Islet of Langerhans (tissue), 1 donor: ENCODE measurements at regions not wholly inside any gene's neighbourhood (a gene's known extent, or its start where the extent isn't known, plus 50 kb on each side); places are given as distances from the start of the nearest gene placed in this dataset.
"Not testable (repeated sequence)": the region's sequence is repeated elsewhere in the genome, so short reads cannot be mapped to it uniquely, and the experiment has no call there.

Experiments
- FAIRE-seq: peaks from one replicate; lab custom pipeline; 2011; peaks lifted over from hg19 to GRCh38; lab: Jason Lieb, UNC

DNA sequence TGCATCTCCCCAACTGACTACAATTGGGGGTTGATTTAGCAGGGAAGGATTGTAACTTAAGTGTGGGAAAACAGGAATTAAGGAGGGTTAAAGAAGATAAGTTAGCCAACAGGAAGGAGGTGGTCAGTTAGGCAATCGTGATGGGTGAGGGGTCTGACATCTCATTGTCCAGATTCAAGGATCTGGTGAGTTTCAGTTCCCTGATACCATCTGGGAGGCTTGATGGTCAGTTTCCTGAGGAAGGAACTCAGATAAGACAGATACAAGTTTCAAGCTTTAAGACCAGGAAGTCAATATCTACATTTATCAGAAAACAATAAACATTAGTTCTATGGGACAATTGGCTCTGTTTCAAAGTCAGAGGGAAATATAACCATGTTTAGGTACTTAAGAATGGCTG lies 601.8 kb downstream of the SLITRK6 start:
- FAIRE-seq = no peak

DNA sequence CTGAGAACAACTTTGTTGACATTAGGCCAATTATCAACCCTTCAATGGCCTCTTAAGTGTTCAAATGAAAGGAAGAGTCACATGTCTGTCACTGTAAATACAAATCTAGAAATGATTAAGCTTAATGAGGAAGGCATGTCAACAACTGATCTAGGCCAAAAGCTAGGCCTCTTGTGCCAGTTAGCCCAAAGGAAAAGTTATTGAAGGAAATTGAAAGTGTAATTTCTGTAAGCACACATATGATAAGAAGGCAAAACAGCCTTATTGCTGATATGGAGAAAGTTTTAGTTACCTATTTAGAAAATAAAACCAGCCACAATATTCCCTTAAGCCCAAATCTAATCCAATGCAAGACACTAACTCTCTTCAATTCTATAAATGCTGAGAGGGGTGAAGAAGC lies 604.7 kb downstream of the SLITRK6 start:
- no peak for FAIRE-seq

DNA sequence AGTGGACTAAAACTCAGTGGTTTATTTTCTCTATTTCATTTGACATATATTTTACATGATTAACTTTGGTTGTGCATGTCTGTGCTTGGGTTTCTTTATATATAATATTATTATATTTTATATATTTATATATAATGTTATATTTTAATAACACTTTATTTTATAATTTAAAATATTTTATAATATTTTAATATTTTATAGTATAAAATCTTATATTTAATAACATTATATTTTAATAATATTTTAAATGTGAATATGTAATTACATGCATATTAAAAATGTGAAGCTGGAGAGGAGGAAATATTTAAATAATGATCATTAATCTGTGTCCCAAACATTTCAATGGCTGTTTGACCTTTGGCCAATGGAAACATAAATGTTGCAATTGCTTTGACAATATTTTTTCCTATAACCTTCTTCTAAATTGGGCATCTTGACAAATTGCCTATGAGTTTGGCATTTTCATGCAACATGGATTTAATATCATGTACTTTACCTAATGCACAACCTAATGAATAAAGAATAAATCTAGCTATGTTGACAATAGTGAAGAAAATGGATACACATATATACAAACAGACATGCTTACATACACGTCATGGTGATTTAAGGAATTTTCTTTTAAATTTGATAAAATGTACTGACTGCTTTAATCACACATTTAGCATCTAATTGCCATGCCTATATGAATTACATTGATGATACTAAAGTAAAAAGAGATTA lies 607.1 kb downstream of the SLITRK6 start:
- no peak for FAIRE-seq

DNA sequence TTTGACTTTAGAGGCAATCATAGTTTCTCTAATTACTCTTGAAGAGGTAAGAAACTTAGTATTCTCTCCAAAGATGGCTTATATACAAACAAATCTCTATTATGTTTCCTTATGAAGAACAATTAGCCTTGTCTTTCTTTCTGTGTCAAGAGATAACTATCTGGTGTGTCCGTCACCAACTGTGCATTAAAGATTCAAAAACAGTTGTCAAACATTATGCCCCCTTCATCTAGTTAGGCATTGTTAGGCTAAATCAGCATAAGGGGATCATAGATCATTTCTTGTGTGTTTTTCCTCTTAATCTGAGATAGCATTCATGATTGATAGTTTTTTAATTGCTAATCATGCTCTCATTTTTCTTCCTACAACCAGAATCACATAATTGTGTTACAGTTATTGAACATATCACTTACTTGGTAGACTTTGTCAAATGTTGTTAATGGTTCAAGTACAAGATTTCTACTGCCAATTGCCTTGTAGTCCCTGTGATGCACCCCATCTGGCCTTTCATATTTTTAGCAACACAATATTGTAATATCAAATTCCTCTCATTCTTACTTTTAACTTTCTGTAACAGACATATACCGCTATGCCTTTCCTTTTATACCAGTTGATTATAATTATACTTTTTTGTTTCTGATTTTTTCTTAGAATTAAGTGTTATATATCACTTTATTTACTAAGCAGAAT lies 612.7 kb downstream of the SLITRK6 start:
- FAIRE-seq = no peak

DNA sequence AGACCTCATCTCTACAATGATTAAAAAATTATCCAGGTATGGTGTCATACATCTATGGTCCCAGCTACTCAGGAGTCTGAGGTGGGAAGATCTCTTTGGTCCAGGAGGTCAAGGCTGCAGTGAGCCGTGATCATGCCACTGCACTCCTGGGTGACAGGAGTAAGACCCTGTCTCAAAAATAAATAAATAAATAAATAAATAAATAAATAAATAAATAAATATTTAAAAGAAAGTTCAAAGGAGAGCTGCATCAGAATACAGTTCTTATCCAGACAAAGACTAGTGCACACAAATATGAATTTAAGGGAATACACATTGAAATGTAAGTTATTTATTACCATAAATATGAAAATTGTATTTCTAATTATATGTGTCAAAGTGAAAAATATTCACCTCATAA lies 624.9 kb downstream of the SLITRK6 start:
- FAIRE-seq = no peak

DNA sequence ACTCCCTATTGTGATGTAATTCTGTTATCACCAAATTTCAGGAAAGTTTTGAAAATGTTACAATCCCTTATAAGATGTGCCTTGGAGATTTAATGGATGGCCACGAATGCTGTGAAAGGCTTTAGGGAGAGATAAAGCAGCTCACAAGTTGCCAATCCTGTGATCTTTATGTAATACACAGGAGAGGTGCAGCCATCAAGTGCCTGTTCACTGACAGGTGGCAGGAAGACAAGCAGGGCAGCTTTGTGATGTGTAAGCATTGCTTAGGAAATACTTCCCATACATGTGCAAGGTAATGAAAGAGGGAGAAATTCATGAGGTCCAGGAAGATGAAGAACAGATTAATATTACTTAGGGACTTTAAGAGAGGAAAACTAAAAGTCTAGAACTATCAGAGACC lies 628.8 kb downstream of the SLITRK6 start:
- FAIRE-seq = no peak

DNA sequence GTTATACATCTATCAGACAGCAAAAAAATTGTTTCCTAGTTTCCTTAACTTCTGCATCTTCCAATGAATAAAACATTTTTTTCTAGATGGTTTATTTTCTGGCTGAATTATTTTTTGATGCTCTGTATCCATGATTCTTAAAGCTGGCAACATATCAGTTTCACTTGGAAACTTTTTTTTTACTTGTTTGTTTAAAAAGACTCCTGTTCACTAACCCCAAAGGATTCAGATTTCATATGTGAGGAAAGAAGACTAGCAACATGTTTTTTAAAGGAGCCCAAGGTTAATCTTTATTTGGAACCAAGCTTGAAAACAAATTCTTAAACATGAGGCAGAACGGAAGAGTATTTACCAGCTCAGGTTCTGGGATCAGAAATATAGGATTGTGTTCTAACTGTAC lies 632.3 kb downstream of the SLITRK6 start:
- no peak for FAIRE-seq

DNA sequence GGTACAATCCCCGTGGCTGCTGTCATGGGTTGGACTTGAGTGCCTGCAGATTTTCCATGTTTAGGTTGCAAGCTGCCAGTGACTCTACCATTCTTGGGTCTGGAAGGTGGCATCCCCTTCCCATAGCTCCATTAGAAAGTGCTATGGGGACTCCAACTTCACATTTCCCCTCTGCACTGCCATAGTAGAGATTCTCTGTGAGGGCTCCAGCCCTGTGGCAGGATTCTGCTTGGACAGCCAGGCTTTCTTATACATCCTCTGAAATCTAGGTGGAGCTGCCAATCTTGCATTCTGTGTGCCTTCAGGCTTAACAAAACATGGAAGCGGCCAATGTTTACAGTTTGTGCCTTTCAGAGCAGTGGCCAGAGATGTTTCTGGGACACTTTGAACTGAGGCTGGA lies 636.2 kb downstream of the SLITRK6 start:
- FAIRE-seq = no peak

DNA sequence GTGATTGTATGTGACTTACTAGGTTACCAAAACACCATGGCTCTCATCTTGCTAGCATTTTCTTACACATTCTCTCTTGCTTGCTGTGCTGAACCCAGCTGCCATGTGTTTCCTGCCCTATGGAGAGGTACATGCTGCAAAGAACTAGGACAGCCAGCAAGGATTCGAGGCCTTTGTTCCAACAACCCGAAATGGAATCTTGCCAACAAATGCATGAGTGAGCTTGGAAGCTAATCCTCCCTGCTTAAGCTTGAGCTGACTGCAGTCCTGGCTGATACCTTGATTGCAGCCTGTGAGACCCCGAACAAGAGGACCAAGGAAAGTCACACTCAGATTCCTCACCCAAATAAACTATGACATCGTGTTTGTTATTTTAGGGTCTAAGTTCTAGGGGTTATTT lies 651.2 kb downstream of the SLITRK6 start:
- no peak for FAIRE-seq

DNA sequence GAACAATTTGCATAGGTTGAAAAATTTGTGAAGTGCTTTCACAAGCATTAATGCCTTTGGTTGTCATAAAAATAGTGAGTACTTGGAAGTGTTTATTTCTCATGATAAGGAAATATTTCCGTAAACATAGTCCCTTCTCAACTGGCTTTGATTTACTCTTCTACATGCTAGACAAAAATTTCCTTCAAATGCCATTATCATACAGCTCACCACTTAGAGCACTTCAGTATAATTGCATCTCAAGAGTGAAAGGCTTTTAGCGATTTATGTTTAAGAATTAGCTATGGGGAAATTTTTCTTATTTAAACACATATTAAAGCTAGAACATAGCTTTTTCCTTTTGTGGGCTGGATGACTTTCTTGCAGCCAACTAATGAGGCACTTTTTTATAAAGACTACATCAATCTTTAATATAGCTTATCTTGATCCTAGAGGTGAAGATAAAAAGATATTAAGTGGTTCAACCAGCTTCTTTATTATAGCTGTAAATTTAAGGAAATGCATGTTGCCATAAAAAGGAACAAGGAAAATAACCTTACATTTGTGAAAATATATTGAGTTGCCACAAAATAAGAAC lies 656.8 kb downstream of the SLITRK6 start:
- FAIRE-seq = no peak

DNA sequence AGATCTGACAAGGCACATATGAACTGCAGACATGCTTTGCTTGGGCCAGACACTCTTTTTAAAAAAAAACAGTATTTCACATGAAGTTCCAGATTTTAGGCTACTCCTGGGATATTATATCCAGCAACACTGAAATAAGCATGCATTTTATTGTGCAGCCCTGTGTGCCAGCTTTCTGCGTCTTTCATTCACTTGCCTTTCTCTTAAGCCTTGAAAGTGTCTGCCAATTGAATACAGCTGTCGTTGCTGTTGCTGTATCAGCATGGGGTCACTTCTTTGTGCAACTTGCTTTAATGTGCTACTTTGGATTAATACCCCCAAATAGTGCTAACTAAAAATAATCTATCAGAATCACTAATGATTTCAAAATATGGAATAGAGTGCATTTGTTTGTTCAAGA lies 657.8 kb downstream of the SLITRK6 start:
- FAIRE-seq = no peak

DNA sequence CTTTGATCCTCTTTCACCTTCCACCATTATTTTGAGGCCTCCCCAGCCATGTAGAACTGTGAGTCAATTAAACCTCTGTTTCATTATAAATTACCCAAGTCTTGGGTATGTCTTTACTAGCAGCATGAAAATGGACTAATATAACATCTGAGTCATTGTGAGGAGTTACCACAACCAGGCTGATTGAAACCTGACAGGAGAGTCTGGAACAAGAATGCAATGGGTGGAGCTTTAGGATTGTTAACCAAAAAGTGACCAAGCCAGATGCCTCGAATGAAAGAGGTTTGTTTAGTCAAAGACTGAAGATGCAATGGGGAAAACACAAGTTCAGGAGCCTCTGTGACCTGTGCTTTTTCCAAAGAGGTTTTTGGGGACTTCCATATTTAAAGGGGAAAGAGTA lies 659.0 kb downstream of the SLITRK6 start:
- no peak for FAIRE-seq

DNA sequence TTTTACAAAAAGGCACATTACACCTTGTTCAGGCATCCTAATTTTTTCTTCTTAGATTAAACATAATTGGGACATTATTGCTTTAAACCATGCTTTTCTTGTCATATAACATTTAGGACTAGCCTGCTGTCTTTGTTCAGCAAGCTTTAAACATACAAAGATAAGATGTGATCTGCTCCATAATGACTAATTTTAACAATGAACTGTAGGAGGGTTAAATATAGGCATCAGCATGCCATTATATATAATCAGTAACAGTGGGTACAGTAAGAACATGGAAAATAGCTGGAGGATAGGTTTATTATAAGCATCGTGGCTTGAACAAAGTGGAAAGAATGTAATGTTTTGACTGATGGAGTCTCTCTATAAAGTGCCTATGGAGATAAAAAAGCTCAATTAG lies 661.7 kb downstream of the SLITRK6 start:
- FAIRE-seq = no peak

DNA sequence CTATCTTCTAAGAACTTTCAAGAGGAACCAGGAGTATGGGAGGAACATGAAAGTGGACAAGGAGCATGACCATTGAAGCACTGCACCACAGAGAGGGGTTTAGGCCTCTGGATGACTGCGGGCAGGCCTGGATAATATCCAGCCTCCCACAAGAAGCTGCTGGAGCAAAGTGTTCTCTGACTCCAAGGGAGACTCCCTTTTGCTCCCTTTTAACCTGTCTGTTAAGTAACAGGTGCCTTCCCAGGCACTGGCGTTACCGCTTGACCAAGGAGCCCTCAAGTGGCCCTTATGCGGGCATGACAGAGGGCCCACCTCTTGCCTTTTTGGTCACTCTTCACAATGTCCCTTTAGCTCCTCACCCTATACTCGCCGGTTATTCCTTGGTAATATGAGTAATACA lies 666.2 kb downstream of the SLITRK6 start:
- no peak for FAIRE-seq

DNA sequence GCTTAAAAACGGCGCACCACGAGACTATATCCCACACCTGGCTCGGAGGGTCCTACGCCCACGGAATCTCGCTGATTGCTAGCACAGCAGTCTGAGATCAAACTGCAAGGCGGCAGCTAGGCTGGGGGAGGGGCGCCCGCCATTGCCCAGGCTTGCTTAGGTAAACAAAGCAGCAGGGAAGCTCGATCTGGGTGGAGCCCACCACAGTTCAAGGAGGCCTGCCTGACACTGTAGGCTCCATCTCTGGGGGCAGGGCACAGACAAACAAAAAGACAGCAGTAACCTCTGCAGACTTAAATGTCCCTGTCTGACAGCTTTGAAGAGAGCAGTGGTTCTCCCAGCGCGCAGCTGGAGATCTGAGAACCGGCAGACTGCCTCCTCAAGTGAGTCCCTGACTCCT lies 675.7 kb downstream of the SLITRK6 start:
- FAIRE-seq = not testable (repeated sequence)

DNA sequence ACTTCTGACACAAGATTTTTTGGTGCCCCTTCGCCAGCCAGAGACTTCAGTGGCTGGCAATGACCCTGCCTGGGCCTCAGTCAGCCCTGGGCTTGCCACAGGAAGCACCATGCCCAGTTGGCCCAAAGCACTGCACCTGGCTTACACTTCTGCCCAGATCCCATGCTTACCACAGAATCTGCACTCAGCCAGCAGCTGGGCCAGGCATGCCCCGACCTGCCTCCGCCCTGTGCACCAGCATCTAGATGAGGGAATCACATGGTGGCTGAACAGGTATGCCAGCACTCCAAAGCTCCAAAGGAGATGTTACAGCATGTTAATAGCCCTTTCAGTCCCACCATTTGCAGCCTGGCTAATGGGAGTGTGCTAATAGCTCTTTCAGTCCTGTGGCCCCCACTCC lies 690.9 kb downstream of the SLITRK6 start:
- no peak for FAIRE-seq

DNA sequence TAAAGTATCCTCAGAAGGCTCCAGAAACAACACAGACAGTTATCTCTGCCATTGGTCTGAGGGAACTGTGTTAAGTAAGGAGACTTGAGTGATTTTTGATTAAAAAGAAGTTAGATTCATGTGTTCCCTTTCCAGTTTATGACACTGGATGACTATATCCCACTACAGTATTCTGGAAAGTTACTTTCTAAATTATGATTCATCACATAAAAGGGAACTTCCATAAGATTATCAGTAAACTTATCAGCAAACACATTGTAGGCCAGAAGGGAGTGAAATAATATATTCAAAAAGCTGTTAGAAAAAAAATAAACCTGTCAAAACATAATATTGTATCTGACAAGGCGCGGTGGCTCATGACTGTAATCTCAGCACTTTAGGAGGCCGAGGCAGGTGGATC lies 700.0 kb downstream of the SLITRK6 start:
- FAIRE-seq = no peak

DNA sequence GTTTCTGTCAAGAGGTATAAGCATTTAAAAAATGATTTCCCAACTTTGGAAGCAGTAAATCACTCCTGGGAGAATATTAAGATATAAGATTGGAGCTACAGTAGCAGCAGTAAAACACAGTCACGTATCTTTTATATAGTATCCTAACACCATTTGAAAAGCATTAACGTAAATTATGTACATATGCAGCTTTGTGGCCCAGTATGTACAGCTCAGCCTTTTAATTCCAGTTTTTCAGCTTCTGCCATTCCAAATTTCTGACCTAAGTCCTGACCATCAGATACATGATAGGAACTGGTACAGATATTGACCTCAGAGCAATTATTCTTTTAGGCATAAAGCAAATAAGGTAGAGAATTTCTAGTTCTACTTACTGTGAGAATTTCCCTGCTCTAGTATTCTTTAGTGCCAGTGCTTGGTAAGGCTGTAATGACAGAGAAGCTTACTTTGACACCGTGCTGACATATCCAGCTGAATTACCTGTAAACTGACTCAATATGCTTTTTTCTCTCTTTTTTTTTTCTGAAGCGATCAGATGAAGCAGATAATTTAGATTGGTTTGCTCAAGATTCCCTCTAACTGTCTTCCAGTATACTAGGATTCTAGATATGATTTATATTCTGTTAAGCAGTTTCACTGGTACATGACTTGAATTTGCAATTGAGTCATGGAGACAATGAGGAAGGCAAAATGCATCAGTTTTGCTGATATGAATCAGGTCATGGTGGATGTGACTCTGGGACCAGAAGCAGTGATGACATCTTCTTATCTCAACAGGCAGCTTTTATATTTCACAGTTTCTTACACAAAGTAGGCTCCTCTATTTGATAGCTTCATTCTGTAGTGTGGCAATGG lies 703.6 kb downstream of the SLITRK6 start:
- FAIRE-seq = no peak

DNA sequence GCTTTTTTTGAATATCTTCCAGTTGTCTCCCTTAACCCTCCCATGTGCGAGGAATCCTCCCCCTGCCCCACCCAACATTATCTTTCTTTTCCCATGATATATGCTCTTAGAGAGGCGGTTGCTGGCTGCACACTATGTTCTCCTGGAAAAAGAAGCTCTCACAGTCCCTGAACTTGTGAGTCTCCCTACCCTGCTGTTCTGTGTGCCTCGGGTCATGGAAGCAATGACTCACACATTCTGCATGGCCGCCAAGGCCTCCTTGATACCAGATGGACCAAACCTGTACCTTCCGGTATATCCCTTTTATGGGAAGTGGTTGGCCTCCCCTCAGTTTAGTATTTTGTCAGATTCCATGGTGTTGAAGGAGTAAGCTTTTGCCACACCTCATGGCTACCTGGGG lies 705.4 kb downstream of the SLITRK6 start:
- FAIRE-seq = no peak

DNA sequence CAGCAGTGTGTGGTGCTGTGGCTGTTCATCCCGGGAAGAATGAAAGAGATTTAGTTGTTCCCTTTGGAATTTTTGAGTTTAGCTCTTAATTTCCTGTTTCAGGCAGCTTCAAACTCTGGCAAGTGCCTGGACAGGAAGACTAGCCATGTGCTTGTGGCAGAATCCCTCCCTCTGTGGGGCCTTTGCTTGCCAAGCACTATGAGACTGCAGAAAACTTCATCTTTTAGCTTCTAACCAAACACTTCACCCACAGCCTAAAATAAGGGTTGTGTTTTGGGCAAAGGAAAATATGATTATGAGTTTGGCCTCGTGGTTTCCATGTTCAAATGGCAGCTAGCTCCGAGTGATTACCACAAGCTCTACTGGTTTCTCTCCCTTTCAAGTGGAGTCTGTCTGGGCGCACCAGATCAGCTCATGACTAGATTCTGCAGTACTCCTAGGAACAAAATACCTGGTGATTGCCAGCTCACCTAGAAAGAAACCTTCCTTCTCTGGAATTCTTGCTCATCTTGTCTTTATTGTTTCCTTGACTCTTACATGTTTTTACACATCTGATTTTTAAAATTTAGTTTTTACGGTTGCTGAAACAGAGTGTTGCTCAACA lies 707.5 kb downstream of the SLITRK6 start:
- no peak for FAIRE-seq

DNA sequence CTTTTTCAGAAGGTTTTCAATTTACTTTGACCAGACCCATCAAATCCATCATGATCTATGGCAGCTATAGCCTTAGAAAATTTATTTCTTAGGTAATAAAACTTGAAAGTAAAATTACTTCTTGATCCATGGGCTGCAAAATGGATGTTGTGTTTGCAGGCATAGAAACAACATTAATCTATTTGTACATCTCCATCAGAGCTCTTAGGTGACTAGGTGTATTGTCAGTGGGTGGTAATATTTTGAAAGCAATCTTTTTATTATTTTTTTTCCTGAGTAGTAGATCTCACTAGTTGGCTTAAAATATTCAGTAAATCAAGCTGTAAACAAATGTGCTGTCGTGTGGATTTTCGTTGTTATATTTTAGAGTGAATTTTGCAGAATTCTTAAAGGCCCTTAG lies 710.0 kb downstream of the SLITRK6 start:
- FAIRE-seq = no peak

DNA sequence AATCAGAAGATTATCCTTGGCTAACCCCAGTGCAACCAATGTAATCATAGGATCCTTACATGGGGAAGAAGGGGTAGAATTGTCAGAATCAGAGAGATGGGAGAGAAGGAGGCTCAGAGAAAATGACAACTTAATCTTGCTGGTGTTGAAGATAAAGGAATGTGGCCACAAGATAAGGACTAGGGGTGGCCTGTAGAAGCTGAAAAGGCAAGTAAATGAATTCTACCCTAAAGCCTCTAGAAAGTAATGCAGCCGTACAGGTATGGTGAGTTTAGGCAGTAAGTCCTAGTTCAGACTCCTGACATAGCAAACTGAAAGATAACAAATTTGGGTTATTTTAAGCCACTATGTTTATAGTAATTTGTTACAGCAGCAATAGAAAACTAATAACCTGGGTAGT lies 718.5 kb downstream of the SLITRK6 start:
- no peak for FAIRE-seq

DNA sequence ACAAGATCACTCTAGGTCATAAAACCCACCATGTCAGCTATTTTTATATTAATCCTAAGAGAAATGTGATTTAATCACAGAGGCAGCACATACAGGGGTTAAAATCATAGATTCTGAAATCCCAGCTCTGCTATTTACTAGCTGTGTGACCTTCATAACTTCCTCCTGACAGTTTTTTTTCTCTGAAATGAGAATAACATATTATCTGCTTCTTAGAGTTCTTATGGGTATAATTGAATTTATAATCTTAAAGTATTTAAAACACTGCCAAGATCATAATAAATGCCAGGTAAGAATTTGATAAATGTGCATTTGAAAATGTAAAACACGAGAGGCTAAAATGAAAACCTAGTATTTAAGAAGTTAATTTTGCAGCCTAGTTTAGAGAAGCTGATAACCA lies 722.9 kb downstream of the SLITRK6 start:
- no peak for FAIRE-seq
